ENCODE measurements at regions not wholly inside any gene's neighbourhood (a gene's known extent, or its start where the extent isn't known, plus 50 kb on each side); places are given as distances from the start of the nearest gene placed in this dataset.
"Not testable (repeated sequence)": the region's sequence is repeated elsewhere in the genome, so short reads cannot be mapped to it uniquely, and the experiment has no call there.

GRCh38 chr7:65069476-65069875 is 63.0 kb upstream of the ERV3-1 start:
- not testable (repeated sequence) for ATAC-seq, H3K9me3 Mint-ChIP-seq, H3K4me1 Mint-ChIP-seq, H3K27me3 Mint-ChIP-seq, H3K27ac Mint-ChIP-seq, H3K4me3 Mint-ChIP-seq, H3K36me3 Mint-ChIP-seq

- not testable (repeated sequence) for H3K9me3 Mint-ChIP-seq, ATAC-seq, H3K4me3 Mint-ChIP-seq, H3K27me3 Mint-ChIP-seq, H3K27ac Mint-ChIP-seq
- Mint-ChIP-seq H3K36me3 (peaks cover 21% of the 10 kb centered on the region), H3K4me1 (peaks cover 17% of the 10 kb centered on the region)
These were observed 56.1 kb upstream of the ERV3-1 start for GRCh38 chr7:65062566-65062965.

GRCh38 chr7:65059247-65059646 is 52.8 kb upstream of the ERV3-1 start:
- Mint-ChIP-seq H3K4me1 (peaks cover 30% of the 10 kb centered on the region), H3K36me3 (peaks cover 46% of the 10 kb centered on the region)
- H3K27ac Mint-ChIP-seq, H3K9me3 Mint-ChIP-seq, H3K4me3 Mint-ChIP-seq, H3K27me3 Mint-ChIP-seq, ATAC-seq: not testable (repeated sequence)
